SK-N-SH treated with all-trans-retinoic acid at 6 μM for 48 hours (cell line): ENCODE measurements at regions not wholly inside any gene's neighbourhood (a gene's known extent, or its start where the extent isn't known, plus 50 kb on each side); places are given as distances from the start of the nearest gene placed in this dataset.

Experiments
- ATAC-seq: fragments of 200-7000 bp; cut with Tn5 transposase; 3 replicates; pipeline ENCODE4 v1.9.1; 2020; ENCODE audit warnings: mild to moderate bottlenecking, moderate library complexity
- ARNTL ChIP-seq: fragments of 450-650 bp; formaldehyde crosslinking; IDR thresholded peaks from 2 replicates; pipeline ENCODE4 v1.5.0; 2020; ENCODE audit warnings: low read depth, mild to moderate bottlenecking, moderate library complexity, borderline replicate concordance
- BACH2 ChIP-seq: fragments of 250-450 bp; sonication (Bioruptor Pico); IDR thresholded peaks from 2 replicates; pipeline ENCODE4 v1.9.0; 2021; ENCODE audit warnings: mild to moderate bottlenecking, borderline replicate concordance
- CREB5 ChIP-seq: fragments of 250-450 bp; sonication (Bioruptor Pico); IDR thresholded peaks from 2 replicates; pipeline ENCODE4 v1.5.1; 2020; ENCODE audit warnings: low read depth, mild to moderate bottlenecking, moderate library complexity
- CSDC2 ChIP-seq: fragments of 250-450 bp; sonication (Bioruptor Pico); IDR thresholded peaks from 2 replicates; pipeline ENCODE4 v1.5.0; 2020; ENCODE audit warnings: mild to moderate bottlenecking, moderate library complexity
- CSRNP3 ChIP-seq: fragments of 250-450 bp; sonication (Bioruptor Pico); IDR thresholded peaks from 2 replicates; pipeline ENCODE4 v1.5.1; 2021; ENCODE audit warnings: mild to moderate bottlenecking, moderate library complexity
- ESRRG ChIP-seq: fragments of 250-450 bp; sonication (Bioruptor Pico); IDR thresholded peaks from 2 replicates; pipeline ENCODE4 v1.6.1; 2021; ENCODE audit warnings: mild to moderate bottlenecking
- GLIS3 ChIP-seq: fragments of 250-450 bp; sonication (Bioruptor Pico); IDR thresholded peaks from 2 replicates; pipeline ENCODE4 v1.5.0; 2020; ENCODE audit warnings: mild to moderate bottlenecking, moderate library complexity
- ISL1 ChIP-seq: fragments of 250-450 bp; sonication (Bioruptor Pico); IDR thresholded peaks from 2 replicates; pipeline ENCODE4 v2.1.2; 2022; ENCODE audit warnings: mild to moderate bottlenecking, moderate library complexity
- OSR1 ChIP-seq: fragments of 250-450 bp; sonication (Bioruptor Pico); IDR thresholded peaks from 2 replicates; pipeline ENCODE4 v1.8.0; 2022; ENCODE audit warnings: moderate library complexity, mild to moderate bottlenecking, inconsistent platforms
- PATZ1 ChIP-seq: fragments of 250-450 bp; sonication (Bioruptor Pico); IDR thresholded peaks from 2 replicates; pipeline ENCODE4 v1.8.0; 2020; ENCODE audit warnings: mild to moderate bottlenecking, moderate library complexity, borderline replicate concordance
- POU6F1 ChIP-seq: fragments of 250-450 bp; sonication (Bioruptor Pico); IDR thresholded peaks from 2 replicates; pipeline ENCODE4 v1.8.0; 2021; ENCODE audit warnings: low read depth, mild to moderate bottlenecking, moderate library complexity, borderline replicate concordance
- PPARA ChIP-seq: fragments of 250-450 bp; sonication (Bioruptor Pico); IDR thresholded peaks from 2 replicates; pipeline ENCODE4 v1.5.0; 2020; ENCODE audit warnings: mild to moderate bottlenecking, borderline replicate concordance
- SNAI2 ChIP-seq: fragments of 250-450 bp; sonication (Bioruptor Pico); IDR thresholded peaks from 2 replicates; pipeline ENCODE4 v1.5.0; 2020; ENCODE audit warnings: mild to moderate bottlenecking, moderate library complexity
- TCF4 ChIP-seq: fragments of 250-450 bp; sonication (Bioruptor Pico); IDR thresholded peaks from 2 replicates; pipeline ENCODE4 v1.8.0; 2021; ENCODE audit warnings: mild to moderate bottlenecking, moderate library complexity, borderline replicate concordance
- TOX ChIP-seq: fragments of 250-450 bp; sonication (Bioruptor Pico); IDR thresholded peaks from 2 replicates; pipeline ENCODE4 v1.8.0; 2021; ENCODE audit warnings: mild to moderate bottlenecking, moderate library complexity, borderline replicate concordance
- ZC3H10 ChIP-seq: fragments of 250-450 bp; sonication (Bioruptor Pico); IDR thresholded peaks from 2 replicates; pipeline ENCODE4 v1.5.1; 2021; ENCODE audit warnings: mild to moderate bottlenecking, moderate library complexity
- ZFP30 ChIP-seq: fragments of 450-650 bp; formaldehyde crosslinking; IDR thresholded peaks from 2 replicates; pipeline ENCODE4 v1.5.0; 2022; ENCODE audit warnings: mild to moderate bottlenecking, moderate library complexity
- ZNF565 ChIP-seq: fragments of 450-650 bp; formaldehyde crosslinking; conservative IDR thresholded peaks from 2 replicates; pipeline ENCODE4 v1.5.0; 2020; ENCODE audit warnings: low read depth, mild to moderate bottlenecking, moderate library complexity
- ZNF70 ChIP-seq: fragments of 450-650 bp; formaldehyde crosslinking; IDR thresholded peaks from 2 replicates; pipeline ENCODE4 v1.5.0; 2020; ENCODE audit warnings: mild to moderate bottlenecking, moderate library complexity
- ZNF8 ChIP-seq: fragments of 450-650 bp; formaldehyde crosslinking; IDR thresholded peaks from 2 replicates; pipeline ENCODE4 v1.5.0; 2020; ENCODE audit warnings: mild to moderate bottlenecking, moderate library complexity

GRCh38 chr16:85289760-85290625 is 177.7 kb upstream of the CIBAR2 start:
- TF ChIP-seq GLIS3 (CRISPR knock-in tag): no peak
- TF ChIP-seq ZNF565 (CRISPR knock-in tag): no peak
- TF ChIP-seq ISL1 (CRISPR knock-in tag): no peak
- no peak for TF ChIP-seq PATZ1 (CRISPR knock-in tag)
- no peak for TF ChIP-seq ARNTL
- TF ChIP-seq ZC3H10 (CRISPR knock-in tag): no peak
- TF ChIP-seq ESRRG (CRISPR knock-in tag): no peak
- no peak for TF ChIP-seq ZNF8 (CRISPR knock-in tag)
- TF ChIP-seq ZFP30 (CRISPR knock-in tag): no peak
- TF ChIP-seq BACH2 (CRISPR knock-in tag): no peak
- TF ChIP-seq CREB5 (CRISPR knock-in tag): no peak
- TF ChIP-seq PPARA (CRISPR knock-in tag): no peak
- no peak for TF ChIP-seq SNAI2
- TF ChIP-seq CSRNP3: no peak
- TF ChIP-seq POU6F1 (CRISPR knock-in tag): no peak
- TF ChIP-seq OSR1: no peak
- TF ChIP-seq TOX: no peak
- no peak for TF ChIP-seq CSDC2 (CRISPR knock-in tag)
- no peak for TF ChIP-seq ZNF70 (CRISPR knock-in tag)
- TF ChIP-seq TCF4 (CRISPR knock-in tag): no peak
- no peak for ATAC-seq

- TF ChIP-seq ISL1 (CRISPR knock-in tag): no peak
- TF ChIP-seq ZNF8 (CRISPR knock-in tag): no peak
- TF ChIP-seq GLIS3 (CRISPR knock-in tag): no peak
- no peak for TF ChIP-seq ZNF565 (CRISPR knock-in tag)
- no peak for TF ChIP-seq ARNTL
- TF ChIP-seq ESRRG (CRISPR knock-in tag): no peak
- no peak for TF ChIP-seq TCF4 (CRISPR knock-in tag)
- TF ChIP-seq CSRNP3: no peak
- TF ChIP-seq CREB5 (CRISPR knock-in tag): no peak
- TF ChIP-seq CSDC2 (CRISPR knock-in tag): no peak
- no peak for TF ChIP-seq BACH2 (CRISPR knock-in tag)
- no peak for TF ChIP-seq POU6F1 (CRISPR knock-in tag)
- no peak for TF ChIP-seq ZFP30 (CRISPR knock-in tag)
- TF ChIP-seq TOX: no peak
- no peak for TF ChIP-seq OSR1
- TF ChIP-seq PPARA (CRISPR knock-in tag): no peak
- ATAC-seq: no peak
These were observed 178.5 kb upstream of the CIBAR2 start for GRCh38 chr16:85290626-85291301.
